GM18909 (cell line): ENCODE measurements at regions not wholly inside any gene's neighbourhood (a gene's known extent, or its start where the extent isn't known, plus 50 kb on each side); places are given as distances from the start of the nearest gene placed in this dataset.
A peak's percentile ranks its signal among the peaks of the same experiment; 100 is the strongest.
"Not testable (repeated sequence)": the region's sequence is repeated elsewhere in the genome, so short reads cannot be mapped to it uniquely, and the experiment has no call there.

Experiments used
- ATAC-seq: cut with Tn5 transposase; IDR thresholded peaks from one replicate; pipeline ENCODE4 v1.9.1; 2021; ENCODE audit warnings: mild to moderate bottlenecking; ENCODE audit not compliant: unreplicated experiment, poor library complexity

GRCh38 chr7:104956753-104957450 lies 57.1 kb upstream of the KMT2E start:
- ATAC-seq, result peak; percentile 94

- no peak for ATAC-seq
Observed at GRCh38 chr7:104958371-104958865, 55.6 kb upstream of the KMT2E start.

- ATAC-seq, result not testable (repeated sequence)
Observed at GRCh38 chr7:104959483-104959882, 54.5 kb upstream of the KMT2E start.

- ATAC-seq, result peak; percentile 46
Observed at GRCh38 chr7:104960741-104961448, 53.1 kb upstream of the KMT2E start.

GRCh38 chr7:104961821-104962220 lies 52.2 kb upstream of the KMT2E start:
- ATAC-seq, result no peak

- no peak for ATAC-seq
Observed at GRCh38 chr7:104962781-104963180, 51.2 kb upstream of the KMT2E start.

- ATAC-seq, result no peak
Observed at GRCh38 chr7:104963378-104963990, 50.5 kb upstream of the KMT2E start.

- no peak for ATAC-seq
Observed at GRCh38 chr7:104963991-104964385, 50.0 kb upstream of the KMT2E start.
